H9 (cell line): ENCODE measurements at regions not wholly inside any gene's neighbourhood (a gene's known extent, or its start where the extent isn't known, plus 50 kb on each side); places are given as distances from the start of the nearest gene placed in this dataset.

ENCODE experiments used
- DNase-seq: peaks from one replicate; pipeline ENCODE4 v3.0.0-alpha.2; 2017
- H2AFZ ChIP-seq: one replicate; pipeline ENCODE4 v1.6.1; 2013; ENCODE audit warnings: mild to moderate bottlenecking, low read length, control low read depth, moderate library complexity
- H2AK5ac ChIP-seq: 2 replicates; pipeline ENCODE4 v1.6.1; 2013; ENCODE audit warnings: low read length, control low read depth, mixed read lengths; ENCODE audit not compliant: insufficient read length
- H2BK120ac ChIP-seq: one replicate; pipeline ENCODE4 v1.6.1; 2013; ENCODE audit warnings: low read depth, mild to moderate bottlenecking, low read length, control low read depth, inconsistent platforms; ENCODE audit not compliant: poor library complexity, severe bottlenecking
- H2BK12ac ChIP-seq: 2 replicates; pipeline ENCODE4 v1.6.1; 2013; ENCODE audit warnings: low read length, control low read depth, mixed read lengths, low read depth; ENCODE audit not compliant: insufficient read length
- H2BK15ac ChIP-seq: 2 replicates; pipeline ENCODE4 v1.6.1; 2013; ENCODE audit warnings: low read depth, low read length, control low read depth
- H2BK20ac ChIP-seq: one replicate; pipeline ENCODE4 v1.6.1; 2013; ENCODE audit warnings: low read depth, mild to moderate bottlenecking, low read length, control low read depth, inconsistent platforms; ENCODE audit not compliant: poor library complexity, severe bottlenecking
- H2BK5ac ChIP-seq: 2 replicates; pipeline ENCODE4 v1.6.1; 2013; ENCODE audit warnings: low read length, control low read depth, mixed read lengths; ENCODE audit not compliant: insufficient read length
- H3K14ac ChIP-seq: 2 replicates; pipeline ENCODE4 v1.6.1; 2013; ENCODE audit warnings: low read length, control low read depth; ENCODE audit not compliant: insufficient read depth
- H3K18ac ChIP-seq: 2 replicates; pipeline ENCODE4 v1.6.1; 2013; ENCODE audit warnings: low read depth, mild to moderate bottlenecking, mixed read lengths, low read length, control low read depth; ENCODE audit not compliant: insufficient read length
- H3K23ac ChIP-seq: 2 replicates; pipeline ENCODE4 v1.6.1; 2013; ENCODE audit warnings: low read length, control low read depth, mixed read lengths, low read depth; ENCODE audit not compliant: insufficient read length
- H3K23me2 ChIP-seq: 2 replicates; pipeline ENCODE4 v1.6.1; 2013; ENCODE audit warnings: low read depth, mild to moderate bottlenecking, mixed read lengths, low read length, control low read depth; ENCODE audit not compliant: insufficient read length, poor library complexity, severe bottlenecking
- H3K27ac ChIP-seq: 2 replicates; pipeline ENCODE4 v1.5.1; 2013; ENCODE audit warnings: low read length, control low read depth, mixed read lengths, low read depth; ENCODE audit not compliant: insufficient read length
- H3K27me3 ChIP-seq: 2 replicates; pipeline ENCODE4 v1.6.1; 2013; ENCODE audit warnings: low read length, control low read depth, inconsistent platforms; ENCODE audit not compliant: insufficient read depth
- H3K4ac ChIP-seq: 2 replicates; pipeline ENCODE4 v1.6.1; 2013; ENCODE audit warnings: low read depth, mild to moderate bottlenecking, control low read depth, inconsistent platforms, low read length, moderate library complexity
- H3K4me1 ChIP-seq: 2 replicates; pipeline ENCODE4 v1.6.1; 2013; ENCODE audit warnings: low read length, control low read depth, inconsistent platforms; ENCODE audit not compliant: insufficient read depth
- H3K4me2 ChIP-seq: 2 replicates; pipeline ENCODE4 v1.6.1; 2013; ENCODE audit warnings: low read length, control low read depth, mixed read lengths; ENCODE audit not compliant: insufficient read length, insufficient read depth
- H3K56ac ChIP-seq: 2 replicates; pipeline ENCODE4 v1.6.1; 2013; ENCODE audit warnings: low read depth, mild to moderate bottlenecking, mixed read lengths, low read length, control low read depth; ENCODE audit not compliant: insufficient read length
- H3K79me1 ChIP-seq: 2 replicates; pipeline ENCODE4 v1.6.1; 2013; ENCODE audit warnings: low read depth, mild to moderate bottlenecking, moderate library complexity, low read length, control low read depth, inconsistent platforms; ENCODE audit not compliant: insufficient read depth, poor library complexity, severe bottlenecking
- H3K79me2 ChIP-seq: 2 replicates; pipeline ENCODE4 v1.6.1; 2013; ENCODE audit warnings: low read length, control low read depth, inconsistent platforms; ENCODE audit not compliant: insufficient read depth
- H3K9ac ChIP-seq: 2 replicates; pipeline ENCODE4 v1.6.1; 2013; ENCODE audit warnings: low read length, control low read depth, mixed read lengths; ENCODE audit not compliant: insufficient read length; ENCODE audit errors: extremely low read depth
- H3K9me3 ChIP-seq: one replicate; pipeline ENCODE4 v1.6.1; 2013; ENCODE audit warnings: low read depth, low read length, inconsistent platforms; ENCODE audit not compliant: control insufficient read depth
- H3T11ph ChIP-seq: one replicate; pipeline ENCODE4 v1.6.1; 2013; ENCODE audit warnings: mild to moderate bottlenecking, low read length, control low read depth, inconsistent platforms
- H4K20me1 ChIP-seq: one replicate; pipeline ENCODE4 v1.6.1; 2013; ENCODE audit not compliant: control insufficient read depth, insufficient read length, insufficient read depth
- H4K5ac ChIP-seq: 2 replicates; pipeline ENCODE4 v1.6.1; 2013; ENCODE audit warnings: low read depth, mild to moderate bottlenecking, mixed read lengths, low read length, control low read depth; ENCODE audit not compliant: insufficient read length
- H4K8ac ChIP-seq: replicated peaks from 2 replicates; pipeline ENCODE4 v1.6.1; 2013; ENCODE audit warnings: low read length, control low read depth, mixed read lengths, low read depth; ENCODE audit not compliant: insufficient read length
- H4K91ac ChIP-seq: 2 replicates; pipeline ENCODE4 v1.6.1; 2013; ENCODE audit warnings: low read depth, mild to moderate bottlenecking, moderate library complexity, mixed read lengths, low read length, control low read depth; ENCODE audit not compliant: insufficient read length
- H3K27ac Mint-ChIP-seq, 3 experiments: 2 replicates in 2 of 3; 3 replicates in 1 of 3; pipeline ENCODE4 v1.8.0; 2020 to 2021; ENCODE audit warnings: mixed read lengths in 3 of 3, mild to moderate bottlenecking in 1 of 3, moderate library complexity in 1 of 3
- H3K27me3 Mint-ChIP-seq: 2 replicates; pipeline ENCODE4 v1.8.0; 2021; ENCODE audit warnings: low read depth, mild to moderate bottlenecking, moderate library complexity, mixed read lengths
- H3K36me3 Mint-ChIP-seq, 3 experiments: 2 replicates in 2 of 3; 3 replicates in 1 of 3; pipeline ENCODE4 v1.8.0; 2020 to 2021; ENCODE audit warnings: low read depth in 3 of 3, mixed read lengths in 3 of 3; ENCODE audit not compliant: insufficient read depth in 1 of 3
- H3K4me1 Mint-ChIP-seq, 2 experiments: 2 replicates each; pipeline ENCODE4 v1.8.0; 2020; ENCODE audit warnings: mixed read lengths in 2 of 2
- H3K4me3 Mint-ChIP-seq, 2 experiments: 2 replicates in 1 of 2; 3 replicates in 1 of 2; pipeline ENCODE4 v1.8.0; 2020 to 2021; ENCODE audit warnings: mild to moderate bottlenecking in 2 of 2, mixed read lengths in 2 of 2, moderate library complexity in 1 of 2
- H3K9me3 Mint-ChIP-seq, 2 experiments: 2 replicates in 1 of 2; 3 replicates in 1 of 2; pipeline ENCODE4 v1.8.0; 2020; ENCODE audit warnings: mild to moderate bottlenecking in 2 of 2, mixed read lengths in 2 of 2, moderate library complexity in 1 of 2
- CTCF ChIP-seq: fragments of 200-600 bp; sonication (generic); conservative IDR thresholded peaks from 3 replicates; pipeline ENCODE4 v1.8.0; 2021; ENCODE audit warnings: antibody characterized with exemption, mild to moderate bottlenecking

GRCh38 chr3:118766306-118766669 is 268.4 kb downstream of the IGSF11 start:
- H4K5ac ChIP-seq = no peak overlapping the region
- no peak overlapping the region for H4K8ac ChIP-seq
- H3K23me2 ChIP-seq = no peaks in the 10 kb centered on the region
- no peak overlapping the region for H3K23ac ChIP-seq
- H3K9ac ChIP-seq = no peak overlapping the region
- no peak overlapping the region for H2BK5ac ChIP-seq
- H4K20me1 ChIP-seq = no peaks in the 10 kb centered on the region
- H3K4ac ChIP-seq = no peak overlapping the region
- no peaks in the 10 kb centered on the region; the same call in 1 of the 2 replicates for H3K27me3 Mint-ChIP-seq
- H2AK5ac ChIP-seq = no peak overlapping the region
- H2AFZ ChIP-seq = no peak overlapping the region
- H3T11ph ChIP-seq = no peak overlapping the region
- H3K14ac ChIP-seq = no peak overlapping the region
- no peak overlapping the region for H3K27ac Mint-ChIP-seq
- peaks cover 25 to 28% of the 10 kb centered on the region in 2 experiments for H3K4me1 Mint-ChIP-seq
- H2BK20ac ChIP-seq = no peak overlapping the region
- no peak overlapping the region for H3K4me3 Mint-ChIP-seq
- no peaks in the 10 kb centered on the region; the same call in 1 of the 2 replicates for H3K4me1 ChIP-seq
- no peak for TF ChIP-seq CTCF
- no peaks in the 10 kb centered on the region for H3K79me1 ChIP-seq
- no peak overlapping the region for H4K91ac ChIP-seq
- H3K9me3 ChIP-seq = no peaks in the 10 kb centered on the region
- no peak overlapping the region for H3K56ac ChIP-seq
- no peak overlapping the region for H2BK12ac ChIP-seq
- H3K36me3 Mint-ChIP-seq = no peaks in the 10 kb centered on the region
- H3K4me2 ChIP-seq = no peak overlapping the region
- no peaks in the 10 kb centered on the region for H3K79me2 ChIP-seq
- no peak overlapping the region for H3K27ac ChIP-seq
- no peak overlapping the region for H3K18ac ChIP-seq
- no peak overlapping the region for H2BK120ac ChIP-seq
- DNase-seq = no peak
- H3K9me3 Mint-ChIP-seq = no peaks in the 10 kb centered on the region
- no peak overlapping the region for H2BK15ac ChIP-seq
- no peaks in the 10 kb centered on the region for H3K27me3 ChIP-seq
